ENCODE measurements at regions not wholly inside any gene's neighbourhood (a gene's known extent, or its start where the extent isn't known, plus 50 kb on each side); places are given as distances from the start of the nearest gene placed in this dataset.
"Not testable (repeated sequence)": the region's sequence is repeated elsewhere in the genome, so short reads cannot be mapped to it uniquely, and the experiment has no call there.

DNA sequence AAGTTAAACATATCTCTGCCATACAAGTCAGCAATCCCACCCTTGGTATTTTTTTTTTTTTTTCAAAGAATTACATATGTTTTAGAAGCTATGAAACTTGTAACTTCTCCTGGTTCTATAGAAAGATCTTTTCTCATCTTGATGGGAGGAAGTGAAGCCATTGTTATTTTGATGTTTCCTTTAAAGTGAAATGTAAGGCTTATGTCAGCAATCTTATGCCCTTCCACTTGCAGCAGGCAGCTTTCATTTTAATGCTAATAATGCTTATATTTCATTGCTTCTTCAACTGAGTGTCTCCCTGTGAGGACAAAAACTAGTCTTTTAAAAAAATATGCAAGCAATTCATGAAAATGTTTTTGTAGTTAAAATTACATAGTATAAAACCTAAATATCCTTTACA lies 1614.7 kb downstream of the KHDRBS2 start:
- no peak overlapping the region for H3K27ac ChIP-seq
- TF ChIP-seq, protein P1, sequence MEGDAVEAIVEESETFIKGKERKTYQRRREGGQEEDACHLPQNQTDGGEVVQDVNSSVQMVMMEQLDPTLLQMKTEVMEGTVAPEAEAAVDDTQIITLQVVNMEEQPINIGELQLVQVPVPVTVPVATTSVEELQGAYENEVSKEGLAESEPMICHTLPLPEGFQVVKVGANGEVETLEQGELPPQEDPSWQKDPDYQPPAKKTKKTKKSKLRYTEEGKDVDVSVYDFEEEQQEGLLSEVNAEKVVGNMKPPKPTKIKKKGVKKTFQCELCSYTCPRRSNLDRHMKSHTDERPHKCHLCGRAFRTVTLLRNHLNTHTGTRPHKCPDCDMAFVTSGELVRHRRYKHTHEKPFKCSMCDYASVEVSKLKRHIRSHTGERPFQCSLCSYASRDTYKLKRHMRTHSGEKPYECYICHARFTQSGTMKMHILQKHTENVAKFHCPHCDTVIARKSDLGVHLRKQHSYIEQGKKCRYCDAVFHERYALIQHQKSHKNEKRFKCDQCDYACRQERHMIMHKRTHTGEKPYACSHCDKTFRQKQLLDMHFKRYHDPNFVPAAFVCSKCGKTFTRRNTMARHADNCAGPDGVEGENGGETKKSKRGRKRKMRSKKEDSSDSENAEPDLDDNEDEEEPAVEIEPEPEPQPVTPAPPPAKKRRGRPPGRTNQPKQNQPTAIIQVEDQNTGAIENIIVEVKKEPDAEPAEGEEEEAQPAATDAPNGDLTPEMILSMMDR (conservative IDR thresholded peaks at IDR 0.05), result no peak

GRCh38 chr6:60670036-60670435 lies 1616.0 kb downstream of the KHDRBS2 start:
- H3K27ac ChIP-seq, result no peak overlapping the region
- TF ChIP-seq, protein P1 (conservative IDR thresholded peaks at IDR 0.05), result no peak

DNA sequence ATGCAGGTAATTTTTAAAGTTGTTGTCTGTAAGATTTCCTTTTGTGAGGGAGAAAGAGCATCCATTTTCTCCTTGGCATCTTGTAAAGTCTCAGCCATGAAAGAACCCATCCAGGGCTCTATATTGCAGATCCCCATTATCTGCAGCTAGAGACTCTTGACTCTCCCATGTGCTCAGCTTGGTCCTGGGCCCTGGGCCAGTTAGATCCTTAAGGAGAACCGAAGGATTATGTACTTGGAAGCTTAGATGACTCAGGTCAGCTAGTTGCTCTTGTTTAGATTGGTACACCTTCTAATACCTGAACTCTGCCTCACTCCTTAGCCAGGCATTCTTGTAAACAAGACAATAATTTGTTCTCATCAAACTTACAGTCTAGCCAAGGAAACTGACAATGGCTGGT lies 1617.6 kb downstream of the KHDRBS2 start:
- no peak overlapping the region for H3K27ac ChIP-seq
- TF ChIP-seq, protein P1 (conservative IDR thresholded peaks at IDR 0.05), result no peak

- H3K27ac ChIP-seq, result not testable (repeated sequence)
These were observed 1622.8 kb downstream of the KHDRBS2 start for GRCh38 chr6:60663199-60663598.

DNA sequence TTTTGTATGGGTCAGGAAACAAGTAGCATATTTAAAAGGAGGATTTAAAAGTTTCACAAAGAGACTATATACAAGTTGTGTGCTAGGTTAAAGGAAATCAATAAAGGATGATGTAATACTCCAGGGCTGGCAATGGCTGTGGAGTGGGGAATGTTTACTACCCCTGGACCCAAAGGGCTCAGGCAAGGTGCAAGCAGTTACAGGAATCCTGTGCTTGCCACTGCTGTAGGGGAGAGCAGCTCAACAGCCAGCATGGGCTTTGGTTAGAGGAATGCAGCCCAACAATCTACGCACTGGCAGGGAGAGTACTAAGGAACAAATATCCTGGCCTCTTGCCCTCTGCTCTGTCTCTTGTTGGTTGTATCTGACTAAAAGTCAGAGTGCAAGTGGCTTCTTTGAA lies 1642.2 kb downstream of the KHDRBS2 start:
- no peak overlapping the region for H3K27ac ChIP-seq
- TF ChIP-seq, protein P1 (conservative IDR thresholded peaks at IDR 0.05), result no peak

DNA sequence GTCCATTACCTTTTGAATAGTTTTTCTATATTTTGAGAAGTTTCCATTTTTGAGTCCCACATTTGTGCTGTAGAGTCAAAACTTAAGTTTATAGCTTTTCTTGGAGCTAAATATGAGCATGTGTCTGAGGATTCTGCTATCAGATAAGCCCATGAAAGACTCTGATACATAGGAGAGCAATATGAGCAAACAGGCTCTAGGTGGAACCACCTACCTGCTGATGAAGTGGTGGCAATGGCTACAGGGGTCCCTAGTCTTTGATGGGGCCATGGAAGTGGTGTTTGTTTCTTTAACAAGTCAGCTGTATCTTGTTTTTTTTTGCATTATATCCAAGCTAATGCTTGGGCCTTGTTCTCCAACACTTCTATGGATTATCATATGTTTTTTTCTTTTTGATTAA lies 1646.8 kb downstream of the KHDRBS2 start:
- not testable (repeated sequence) for H3K27ac ChIP-seq
